Osteoblast (primary cell): ENCODE measurements at regions not wholly inside any gene's neighbourhood (a gene's known extent, or its start where the extent isn't known, plus 50 kb on each side); places are given as distances from the start of the nearest gene placed in this dataset.

Source experiments
- DNase-seq: peaks from one replicate; pipeline ENCODE4 v3.0.0; 2011; ENCODE audit warnings: low spot score, mixed read lengths; ENCODE audit not compliant: insufficient read length; ENCODE audit errors: missing footprints
- H2AFZ ChIP-seq: 2 replicates; pipeline ENCODE4 v1.6.0; 2011; ENCODE audit warnings: mild to moderate bottlenecking, low read length
- H3K27ac ChIP-seq: 2 replicates; pipeline ENCODE4 v1.5.1; 2011; ENCODE audit warnings: mild to moderate bottlenecking, low read depth, low read length, moderate library complexity
- H3K27me3 ChIP-seq: 2 replicates; pipeline ENCODE4 v1.6.0; 2012; ENCODE audit warnings: mild to moderate bottlenecking, control low read depth, inconsistent platforms, low read length, moderate library complexity; ENCODE audit not compliant: insufficient read depth
- H3K36me3 ChIP-seq: 2 replicates; pipeline ENCODE4 v1.5.1; 2011; ENCODE audit warnings: mild to moderate bottlenecking, low read length, control low read depth, moderate library complexity; ENCODE audit not compliant: insufficient read depth
- H3K4me1 ChIP-seq: 2 replicates; pipeline ENCODE4 v1.5.1; 2011; ENCODE audit warnings: mild to moderate bottlenecking, low read length, control low read depth, moderate library complexity; ENCODE audit not compliant: insufficient read depth
- H3K4me2 ChIP-seq: 2 replicates; pipeline ENCODE4 v1.6.0; 2011; ENCODE audit warnings: mild to moderate bottlenecking, low read length; ENCODE audit not compliant: insufficient read depth
- H3K4me3 ChIP-seq: fragments of 200-600 bp; sonication (generic); 3 replicates; pipeline ENCODE4 v1.5.1; 2012; ENCODE audit warnings: mild to moderate bottlenecking, low read length, inconsistent platforms; ENCODE audit not compliant: insufficient read depth
- H3K79me2 ChIP-seq: 2 replicates; pipeline ENCODE4 v1.6.0; 2012; ENCODE audit warnings: mild to moderate bottlenecking, low read length, control low read depth, inconsistent platforms; ENCODE audit not compliant: insufficient read depth
- H3K9me3 ChIP-seq: 2 replicates; pipeline ENCODE4 v1.5.1; 2011; ENCODE audit warnings: low read depth, low read length, control low read depth
- H4K20me1 ChIP-seq: 2 replicates; pipeline ENCODE4 v1.6.0; 2012; ENCODE audit warnings: mild to moderate bottlenecking, low read length, control low read depth; ENCODE audit not compliant: insufficient read depth
- TF ChIP-seq, protein P1 (sequence below): IDR thresholded peaks from 2 replicates; pipeline ENCODE4 v1.5.1; 2011; ENCODE audit warnings: mild to moderate bottlenecking, low read depth, low read length, moderate library complexity; ENCODE audit errors: extremely low read depth

DNA sequence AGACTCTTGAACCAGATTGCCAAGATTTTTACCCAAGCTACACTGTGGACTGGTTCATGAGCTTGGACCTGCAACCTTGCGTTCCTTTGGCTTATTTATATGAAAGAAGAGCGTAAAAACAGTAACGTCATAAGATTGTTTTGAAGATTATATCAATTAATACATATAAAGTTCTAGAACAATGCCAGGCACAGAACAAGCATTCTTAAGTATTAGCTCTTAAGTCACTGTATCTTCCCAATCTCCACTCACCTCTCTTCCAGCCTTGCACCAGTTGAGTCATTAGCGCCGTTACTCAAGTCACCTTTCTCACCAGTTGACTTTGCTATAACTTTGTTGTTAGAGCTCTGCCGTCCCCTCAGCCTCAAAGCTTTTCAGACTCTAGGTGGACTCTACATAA, 415.7 kb downstream of the PLK2 start:
- no peaks in the 10 kb centered on the region for H3K36me3 ChIP-seq
- no peaks in the 10 kb centered on the region for H3K9me3 ChIP-seq
- H3K4me3 ChIP-seq = no peak overlapping the region
- TF ChIP-seq, protein P1, sequence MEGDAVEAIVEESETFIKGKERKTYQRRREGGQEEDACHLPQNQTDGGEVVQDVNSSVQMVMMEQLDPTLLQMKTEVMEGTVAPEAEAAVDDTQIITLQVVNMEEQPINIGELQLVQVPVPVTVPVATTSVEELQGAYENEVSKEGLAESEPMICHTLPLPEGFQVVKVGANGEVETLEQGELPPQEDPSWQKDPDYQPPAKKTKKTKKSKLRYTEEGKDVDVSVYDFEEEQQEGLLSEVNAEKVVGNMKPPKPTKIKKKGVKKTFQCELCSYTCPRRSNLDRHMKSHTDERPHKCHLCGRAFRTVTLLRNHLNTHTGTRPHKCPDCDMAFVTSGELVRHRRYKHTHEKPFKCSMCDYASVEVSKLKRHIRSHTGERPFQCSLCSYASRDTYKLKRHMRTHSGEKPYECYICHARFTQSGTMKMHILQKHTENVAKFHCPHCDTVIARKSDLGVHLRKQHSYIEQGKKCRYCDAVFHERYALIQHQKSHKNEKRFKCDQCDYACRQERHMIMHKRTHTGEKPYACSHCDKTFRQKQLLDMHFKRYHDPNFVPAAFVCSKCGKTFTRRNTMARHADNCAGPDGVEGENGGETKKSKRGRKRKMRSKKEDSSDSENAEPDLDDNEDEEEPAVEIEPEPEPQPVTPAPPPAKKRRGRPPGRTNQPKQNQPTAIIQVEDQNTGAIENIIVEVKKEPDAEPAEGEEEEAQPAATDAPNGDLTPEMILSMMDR = no peak
- H4K20me1 ChIP-seq = no peaks in the 10 kb centered on the region
- no peak overlapping the region for H3K27ac ChIP-seq
- no peaks in the 10 kb centered on the region for H3K27me3 ChIP-seq
- H2AFZ ChIP-seq = no peak overlapping the region
- H3K4me2 ChIP-seq = no peak overlapping the region
- H3K4me1 ChIP-seq = peaks cover 7% of the 10 kb centered on the region
- no peaks in the 10 kb centered on the region for H3K79me2 ChIP-seq
- no peak for DNase-seq

DNA sequence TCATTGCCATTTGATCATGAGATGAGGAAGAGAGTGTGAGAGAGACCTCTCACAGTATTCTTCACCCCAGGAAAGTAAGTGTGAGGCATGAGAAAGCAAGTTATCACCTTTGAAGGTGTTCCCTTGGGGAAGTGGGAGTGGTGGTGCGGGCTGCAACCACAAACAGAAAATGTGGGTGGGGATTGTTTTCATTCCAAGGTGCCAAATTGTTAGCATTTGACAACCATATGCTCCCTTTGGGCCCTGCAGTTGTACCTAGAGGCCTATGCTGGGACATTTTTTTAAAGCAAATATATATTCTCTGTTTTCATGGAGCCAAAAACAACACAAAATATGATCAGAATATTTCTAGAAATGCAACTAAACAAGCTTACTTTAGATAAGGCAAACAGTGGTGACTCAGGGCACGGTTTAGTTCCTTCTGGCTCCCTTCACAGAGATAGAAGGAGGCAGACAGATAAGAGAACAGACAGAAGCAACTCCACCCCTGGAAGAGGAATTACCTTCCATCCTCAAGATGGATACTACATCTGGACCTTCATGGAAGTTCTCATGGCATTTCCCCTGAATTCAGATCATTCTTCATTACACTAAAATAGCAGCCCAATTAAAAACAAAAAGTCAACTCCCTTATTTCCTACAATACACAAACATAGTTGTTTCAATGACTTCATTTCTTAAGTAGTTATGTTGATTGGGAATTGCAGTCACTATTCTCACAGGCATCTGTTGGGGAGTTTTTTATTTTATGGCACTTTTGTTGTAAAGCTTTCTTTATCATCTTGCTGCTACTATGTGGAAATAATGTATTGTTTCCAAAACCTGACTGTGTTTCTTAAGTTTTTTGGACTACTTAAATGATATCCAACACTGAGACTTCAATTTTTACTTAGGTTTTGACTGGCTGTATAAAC, 416.6 kb downstream of the PLK2 start:
- no peak for DNase-seq
- Histone ChIP-seq H3K4me3 (no peak overlapping the region), H2AFZ (no peak overlapping the region), H4K20me1 (no peaks in the 10 kb centered on the region), H3K9me3 (no peaks in the 10 kb centered on the region), H3K4me2 (no peak overlapping the region), H3K36me3 (no peaks in the 10 kb centered on the region), H3K4me1 (peaks cover 7% of the 10 kb centered on the region), H3K79me2 (no peaks in the 10 kb centered on the region), H3K27ac (no peak overlapping the region), H3K27me3 (no peaks in the 10 kb centered on the region)
- TF ChIP-seq, protein P1 = no peak

- H3K4me2 ChIP-seq = no peak overlapping the region
- TF ChIP-seq, protein P1 = no peak
- no peaks in the 10 kb centered on the region for H3K79me2 ChIP-seq
- H3K27me3 ChIP-seq = no peaks in the 10 kb centered on the region
- no peak overlapping the region for H3K27ac ChIP-seq
- H3K36me3 ChIP-seq = no peaks in the 10 kb centered on the region
- H3K4me1 ChIP-seq = peaks cover 7% of the 10 kb centered on the region
- no peak overlapping the region for H3K4me3 ChIP-seq
- DNase-seq = no peak
- H3K9me3 ChIP-seq = no peaks in the 10 kb centered on the region
- no peaks in the 10 kb centered on the region for H4K20me1 ChIP-seq
- H2AFZ ChIP-seq = no peak overlapping the region
These were observed 418.0 kb downstream of the PLK2 start for GRCh38 chr5:58041884-58042283.

GRCh38 chr5:58040846-58041245, 419.0 kb downstream of the PLK2 start:
- Histone ChIP-seq H3K4me3 (no peak overlapping the region), H3K9me3 (no peaks in the 10 kb centered on the region), H3K27ac (no peak overlapping the region), H3K79me2 (no peaks in the 10 kb centered on the region), H3K4me1 (peaks cover 7% of the 10 kb centered on the region), H4K20me1 (no peaks in the 10 kb centered on the region), H3K36me3 (no peaks in the 10 kb centered on the region), H3K27me3 (no peaks in the 10 kb centered on the region), H3K4me2 (no peak overlapping the region), H2AFZ (no peak overlapping the region)
- TF ChIP-seq, protein P1 = no peak
- DNase-seq = no peak
